Body of pancreas (tissue), 4 donors: ENCODE measurements at regions not wholly inside any gene's neighbourhood (a gene's known extent, or its start where the extent isn't known, plus 50 kb on each side); places are given as distances from the start of the nearest gene placed in this dataset.

Experiments
- POLR2A ChIP-seq, 3 donors: fragments of 450-650 bp; IDR thresholded peaks; one replicate each; pipeline ENCODE4 v1.6.1; 2016; ENCODE audit warnings: antibody characterized with exemption in 3 of 3, mild to moderate bottlenecking in 2 of 3
- TF ChIP-seq, protein P1 (sequence below), 7 experiments: fragments of 450-650 bp in 4 of 7; fragments of 200-600 bp in 3 of 7; sonication (generic) in 3 of 7; IDR thresholded peaks; one replicate each; pipeline ENCODE4 v1.5.1; 2016 to 2019; ENCODE audit warnings: antibody characterized with exemption in 7 of 7

- TF ChIP-seq POLR2A (IDR thresholded peaks at IDR 0.05), result no peak
- TF ChIP-seq, protein P1, sequence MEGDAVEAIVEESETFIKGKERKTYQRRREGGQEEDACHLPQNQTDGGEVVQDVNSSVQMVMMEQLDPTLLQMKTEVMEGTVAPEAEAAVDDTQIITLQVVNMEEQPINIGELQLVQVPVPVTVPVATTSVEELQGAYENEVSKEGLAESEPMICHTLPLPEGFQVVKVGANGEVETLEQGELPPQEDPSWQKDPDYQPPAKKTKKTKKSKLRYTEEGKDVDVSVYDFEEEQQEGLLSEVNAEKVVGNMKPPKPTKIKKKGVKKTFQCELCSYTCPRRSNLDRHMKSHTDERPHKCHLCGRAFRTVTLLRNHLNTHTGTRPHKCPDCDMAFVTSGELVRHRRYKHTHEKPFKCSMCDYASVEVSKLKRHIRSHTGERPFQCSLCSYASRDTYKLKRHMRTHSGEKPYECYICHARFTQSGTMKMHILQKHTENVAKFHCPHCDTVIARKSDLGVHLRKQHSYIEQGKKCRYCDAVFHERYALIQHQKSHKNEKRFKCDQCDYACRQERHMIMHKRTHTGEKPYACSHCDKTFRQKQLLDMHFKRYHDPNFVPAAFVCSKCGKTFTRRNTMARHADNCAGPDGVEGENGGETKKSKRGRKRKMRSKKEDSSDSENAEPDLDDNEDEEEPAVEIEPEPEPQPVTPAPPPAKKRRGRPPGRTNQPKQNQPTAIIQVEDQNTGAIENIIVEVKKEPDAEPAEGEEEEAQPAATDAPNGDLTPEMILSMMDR (IDR thresholded peaks at IDR 0.05), result no peak
Measured at GRCh38 chr3:139868773-139869172, 66.2 kb upstream of the CLSTN2 start.
